Loucy (cell line): ENCODE measurements at regions not wholly inside any gene's neighbourhood (a gene's known extent, or its start where the extent isn't known, plus 50 kb on each side); places are given as distances from the start of the nearest gene placed in this dataset.

Experiments used
- H2AFZ ChIP-seq: fragments of 200-600 bp; sonication (generic); 2 replicates; pipeline ENCODE4 v1.6.0; 2016; ENCODE audit warnings: antibody characterized with exemption, mild to moderate bottlenecking, low read length, moderate library complexity
- H3F3A ChIP-seq: fragments of 200-600 bp; 2 replicates; pipeline ENCODE4 v1.6.0; 2016; ENCODE audit warnings: antibody characterized with exemption, low read depth, mild to moderate bottlenecking
- H3K27me3 ChIP-seq: fragments of 200-600 bp; sonication (generic); 2 replicates; pipeline ENCODE4 v1.6.1; 2014; ENCODE audit warnings: low read length, mild to moderate bottlenecking; ENCODE audit not compliant: insufficient read depth, poor library complexity, severe bottlenecking
- H3K36me3 ChIP-seq: fragments of 200-600 bp; sonication (generic); 2 replicates; pipeline ENCODE4 v1.6.1; 2016; ENCODE audit warnings: low read length; ENCODE audit not compliant: insufficient read depth
- H3K4me1 ChIP-seq: fragments of 200-600 bp; sonication (generic); 2 replicates; pipeline ENCODE4 v1.5.1; 2014; ENCODE audit warnings: low read length, mild to moderate bottlenecking; ENCODE audit not compliant: insufficient read depth, poor library complexity, severe bottlenecking
- H3K4me2 ChIP-seq: fragments of 200-600 bp; sonication (generic); 2 replicates; pipeline ENCODE4 v1.6.0; 2014; ENCODE audit warnings: antibody characterized with exemption, low read length, low read depth, mild to moderate bottlenecking; ENCODE audit not compliant: poor library complexity, severe bottlenecking
- H3K4me3 ChIP-seq: fragments of 200-600 bp; sonication (generic); 2 replicates; pipeline ENCODE4 v1.5.1; 2014; ENCODE audit warnings: low read length, mild to moderate bottlenecking, mixed read lengths; ENCODE audit not compliant: poor library complexity, severe bottlenecking
- H3K79me2 ChIP-seq: fragments of 200-600 bp; sonication (generic); 2 replicates; pipeline ENCODE4 v1.6.1; 2014; ENCODE audit warnings: low read length; ENCODE audit not compliant: insufficient read depth
- H3K9ac ChIP-seq: fragments of 200-600 bp; sonication (generic); 2 replicates; pipeline ENCODE4 v1.6.0; 2014; ENCODE audit warnings: mild to moderate bottlenecking, low read depth, low read length, moderate library complexity; ENCODE audit not compliant: poor library complexity, severe bottlenecking
- H3K9me2 ChIP-seq: fragments of 200-600 bp; sonication (generic); replicated peaks from 2 replicates; pipeline ENCODE4 v1.6.1; 2016; ENCODE audit warnings: low read depth, low read length, mixed read lengths
- H3K9me3 ChIP-seq: fragments of 200-600 bp; sonication (generic); 2 replicates; pipeline ENCODE4 v1.6.1; 2014; ENCODE audit warnings: mild to moderate bottlenecking, antibody characterized with exemption, low read length, low read depth; ENCODE audit not compliant: insufficient read depth
- H4K20me1 ChIP-seq: fragments of 200-600 bp; sonication (generic); 2 replicates; pipeline ENCODE4 v1.6.0; 2014; ENCODE audit warnings: antibody characterized with exemption, low read length, mild to moderate bottlenecking; ENCODE audit not compliant: insufficient read depth, poor library complexity, severe bottlenecking
- CTCF ChIP-seq: fragments of 200-600 bp; sonication (generic); conservative IDR thresholded peaks from 2 replicates; pipeline ENCODE4 v1.5.1; 2014; ENCODE audit warnings: mild to moderate bottlenecking, antibody characterized with exemption, low read length
- EZH2phosphoT487 ChIP-seq: fragments of 200-600 bp; IDR thresholded peaks from 2 replicates; pipeline ENCODE4 v1.6.1; 2018; ENCODE audit warnings: antibody characterized with exemption, mild to moderate bottlenecking, moderate library complexity, borderline replicate concordance

GRCh38 chr21:39054066-39054465, 129.2 kb downstream of the PSMG1 start:
- Histone ChIP-seq H3K4me2 (no peak overlapping the region), H2AFZ (no peak overlapping the region), H3K79me2 (no peaks in the 10 kb centered on the region), H3K4me3 (no peak overlapping the region), H3K9me3 (no peaks in the 10 kb centered on the region), H4K20me1 (no peaks in the 10 kb centered on the region), H3K9me2 (no peaks in the 10 kb centered on the region), H3K27me3 (no peaks in the 10 kb centered on the region), H3K9ac (no peak overlapping the region), H3F3A (no peaks in the 10 kb centered on the region), H3K4me1 (no peaks in the 10 kb centered on the region), H3K36me3 (no peaks in the 10 kb centered on the region)
- no peak for TF ChIP-seq CTCF
- TF ChIP-seq EZH2phosphoT487: no peak

- H2AFZ ChIP-seq: no peak overlapping the region
- no peak overlapping the region for H3K4me3 ChIP-seq
- no peaks in the 10 kb centered on the region for H3K4me1 ChIP-seq
- no peaks in the 10 kb centered on the region for H3F3A ChIP-seq
- H3K9me3 ChIP-seq: no peaks in the 10 kb centered on the region
- no peak overlapping the region for H3K4me2 ChIP-seq
- TF ChIP-seq EZH2phosphoT487: no peak
- TF ChIP-seq CTCF: no peak
- no peaks in the 10 kb centered on the region for H3K9me2 ChIP-seq
- no peaks in the 10 kb centered on the region for H4K20me1 ChIP-seq
- H3K79me2 ChIP-seq: no peaks in the 10 kb centered on the region
- H3K9ac ChIP-seq: no peak overlapping the region
- H3K27me3 ChIP-seq: no peaks in the 10 kb centered on the region
- no peaks in the 10 kb centered on the region for H3K36me3 ChIP-seq
These were observed 130.1 kb downstream of the PSMG1 start for GRCh38 chr21:39053126-39053525.

- H3K4me1 ChIP-seq: no peaks in the 10 kb centered on the region
- no peak overlapping the region for H2AFZ ChIP-seq
- H3K9ac ChIP-seq: no peak overlapping the region
- no peaks in the 10 kb centered on the region for H3F3A ChIP-seq
- H3K4me3 ChIP-seq: no peak overlapping the region
- no peaks in the 10 kb centered on the region for H3K27me3 ChIP-seq
- TF ChIP-seq CTCF: no peak
- no peak for TF ChIP-seq EZH2phosphoT487
- H3K9me2 ChIP-seq: no peaks in the 10 kb centered on the region
- H4K20me1 ChIP-seq: no peaks in the 10 kb centered on the region
- H3K79me2 ChIP-seq: no peaks in the 10 kb centered on the region
- no peak overlapping the region for H3K4me2 ChIP-seq
- no peaks in the 10 kb centered on the region for H3K9me3 ChIP-seq
- no peaks in the 10 kb centered on the region for H3K36me3 ChIP-seq
These were observed 130.5 kb downstream of the PSMG1 start for GRCh38 chr21:39052718-39053117.
